GM21529 (cell line): ENCODE measurements at regions not wholly inside any gene's neighbourhood (a gene's known extent, or its start where the extent isn't known, plus 50 kb on each side); places are given as distances from the start of the nearest gene placed in this dataset.
"Not testable (repeated sequence)": the region's sequence is repeated elsewhere in the genome, so short reads cannot be mapped to it uniquely, and the experiment has no call there.

Experiments
- ATAC-seq: cut with Tn5 transposase; IDR thresholded peaks from one replicate; pipeline ENCODE4 v1.9.1; 2021; ENCODE audit not compliant: unreplicated experiment

- ATAC-seq, result no peak
Measured at GRCh38 chrX:42017971-42018370, 94.6 kb upstream of the CASK start.

DNA sequence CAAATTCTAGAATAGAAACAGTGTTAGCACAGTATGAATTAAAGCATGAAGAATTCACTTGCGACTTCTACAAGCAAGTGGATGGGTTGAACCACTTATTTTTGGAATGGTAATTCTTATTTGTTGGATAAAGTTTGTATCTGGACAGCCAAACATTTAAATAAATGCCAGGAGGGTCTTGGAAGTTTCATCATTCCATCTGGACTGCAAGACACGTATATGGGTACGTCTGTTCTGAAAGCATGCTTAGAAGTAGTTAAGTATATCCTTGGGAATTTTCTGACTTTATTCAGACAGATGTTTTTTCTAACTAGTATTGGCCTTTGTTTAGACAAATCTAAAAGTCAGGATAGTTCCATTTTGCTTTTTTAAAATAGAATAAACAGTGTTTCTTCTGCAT lies 77.5 kb upstream of the CASK start:
- no peak for ATAC-seq

GRCh38 chrX:41984628-41985027 lies 61.3 kb upstream of the CASK start:
- ATAC-seq, result no peak

GRCh38 chrX:41982953-41983352 lies 59.6 kb upstream of the CASK start:
- ATAC-seq, result no peak

- ATAC-seq, result no peak
Measured at GRCh38 chrX:41981481-41982013, 58.2 kb upstream of the CASK start.

DNA sequence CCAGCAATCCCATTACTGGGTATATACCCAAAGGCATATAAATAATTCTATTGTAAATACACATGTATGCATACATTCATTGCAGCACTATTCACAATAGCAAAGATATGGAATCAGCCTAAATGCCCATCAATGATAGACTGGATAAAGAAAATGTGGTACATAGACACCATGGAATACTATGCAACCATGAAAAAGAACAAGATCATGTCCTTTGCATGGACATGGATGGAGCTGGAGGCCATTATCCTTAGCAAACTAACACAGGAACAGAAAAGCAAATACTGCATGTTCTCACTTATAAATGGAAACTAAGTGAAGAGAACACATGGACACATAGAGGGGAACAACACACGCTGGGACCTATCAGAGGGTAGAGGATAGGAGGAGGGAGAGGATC lies 51.3 kb upstream of the CASK start:
- not testable (repeated sequence) for ATAC-seq

- ATAC-seq, result no peak
Measured at GRCh38 chrX:41973208-41973607, 49.9 kb upstream of the CASK start.
